GM23338 (cell line): ENCODE measurements at regions not wholly inside any gene's neighbourhood (a gene's known extent, or its start where the extent isn't known, plus 50 kb on each side); places are given as distances from the start of the nearest gene placed in this dataset.

Experiments used
- ATAC-seq: fragments of 200-7000 bp; cut with Tn5 transposase; 3 replicates; pipeline ENCODE4 v1.9.1; 2020
- DNase-seq: peaks from one replicate; pipeline ENCODE4 v3.0.0-alpha.2; 2015; ENCODE audit warnings: low spot score
- H2AFZ ChIP-seq: fragments of 200-600 bp; sonication (generic); 2 replicates; pipeline ENCODE4 v1.8.0; 2016; ENCODE audit warnings: antibody characterized with exemption, mild to moderate bottlenecking, moderate library complexity
- H3F3A ChIP-seq: fragments of 200-600 bp; sonication (generic); replicated peaks from 2 replicates; pipeline ENCODE4 v1.8.0; 2017; ENCODE audit warnings: antibody characterized with exemption, mixed run types, low read depth
- H3K27ac ChIP-seq: fragments of 200-600 bp; sonication (generic); 2 replicates; pipeline ENCODE4 v1.6.1; 2016; ENCODE audit warnings: low read depth
- H3K27me3 ChIP-seq: fragments of 200-600 bp; sonication (generic); 2 replicates; pipeline ENCODE4 v1.8.0; 2016; ENCODE audit warnings: mild to moderate bottlenecking, mixed run types, moderate library complexity; ENCODE audit not compliant: insufficient read depth
- H3K36me3 ChIP-seq: fragments of 200-600 bp; sonication (generic); 2 replicates; pipeline ENCODE4 v1.8.0; 2016; ENCODE audit warnings: mild to moderate bottlenecking; ENCODE audit not compliant: insufficient read depth
- H3K4me1 ChIP-seq: fragments of 200-600 bp; sonication (generic); 2 replicates; pipeline ENCODE4 v1.8.0; 2016; ENCODE audit warnings: mild to moderate bottlenecking, moderate library complexity; ENCODE audit not compliant: insufficient read depth
- H3K4me2 ChIP-seq: fragments of 200-600 bp; sonication (generic); 2 replicates; pipeline ENCODE4 v1.7.1; 2017; ENCODE audit warnings: mixed run types
- H3K4me3 ChIP-seq: fragments of 200-600 bp; sonication (generic); 2 replicates; pipeline ENCODE4 v1.6.1; 2016; ENCODE audit warnings: mixed run types
- H3K79me2 ChIP-seq: fragments of 200-600 bp; sonication (generic); replicated peaks from 2 replicates; pipeline ENCODE4 v1.8.0; 2017; ENCODE audit warnings: mild to moderate bottlenecking; ENCODE audit not compliant: insufficient read depth
- H3K9me2 ChIP-seq: fragments of 200-600 bp; sonication (generic); 2 replicates; pipeline ENCODE4 v1.8.0; 2017; ENCODE audit not compliant: insufficient read depth
- H4K20me1 ChIP-seq: fragments of 200-600 bp; sonication (generic); replicated peaks from 2 replicates; pipeline ENCODE4 v1.8.0; 2017; ENCODE audit warnings: mild to moderate bottlenecking; ENCODE audit not compliant: insufficient read depth
- H3K27ac Mint-ChIP-seq: 2 replicates; pipeline ENCODE4 v1.8.0; 2020; ENCODE audit warnings: inconsistent platforms, mild to moderate bottlenecking, moderate library complexity, mixed read lengths
- H3K27me3 Mint-ChIP-seq: 3 replicates; pipeline ENCODE4 v1.8.0; 2022; ENCODE audit warnings: low read depth, mild to moderate bottlenecking, moderate library complexity, mixed read lengths, inconsistent platforms; ENCODE audit not compliant: insufficient read depth, poor library complexity
- H3K36me3 Mint-ChIP-seq: 3 replicates; pipeline ENCODE4 v1.8.0; 2021; ENCODE audit warnings: low read depth, mild to moderate bottlenecking, inconsistent platforms, moderate library complexity, mixed read lengths
- H3K4me1 Mint-ChIP-seq: 3 replicates; pipeline ENCODE4 v1.8.0; 2020; ENCODE audit warnings: mild to moderate bottlenecking, inconsistent platforms, mixed read lengths
- H3K4me3 Mint-ChIP-seq: 3 replicates; pipeline ENCODE4 v1.8.0; 2021; ENCODE audit warnings: moderate library complexity, mild to moderate bottlenecking, inconsistent platforms, mixed read lengths
- H3K9me3 Mint-ChIP-seq: 3 replicates; pipeline ENCODE4 v1.8.0; 2020; ENCODE audit warnings: moderate library complexity, mild to moderate bottlenecking, inconsistent platforms, mixed read lengths
- CREB1 ChIP-seq: fragments of 250-450 bp; sonication (Bioruptor Pico); IDR thresholded peaks from 2 replicates; pipeline ENCODE4 v1.5.0; 2020; ENCODE audit warnings: low read depth, mild to moderate bottlenecking, moderate library complexity
- EZH2 ChIP-seq: fragments of 200-600 bp; sonication (generic); IDR thresholded peaks from one replicate; pipeline ENCODE4 v1.8.0; 2017; ENCODE audit warnings: antibody characterized with exemption, mild to moderate bottlenecking, low read depth; ENCODE audit not compliant: unreplicated experiment
- EZH2phosphoT487 ChIP-seq: fragments of 200-600 bp; sonication (generic); IDR thresholded peaks from one replicate; pipeline ENCODE4 v1.8.1; 2018; ENCODE audit warnings: antibody characterized with exemption; ENCODE audit not compliant: unreplicated experiment
- JUNB ChIP-seq: IDR thresholded peaks from one replicate; pipeline ENCODE4 v1.6.1; 2016; ENCODE audit warnings: antibody characterized with exemption; ENCODE audit not compliant: unreplicated experiment
- POLR2AphosphoS5 ChIP-seq: IDR thresholded peaks from 2 replicates; pipeline ENCODE4 v1.6.1; 2016; ENCODE audit warnings: antibody characterized with exemption, low read depth
- STAT1 ChIP-seq: IDR thresholded peaks from one replicate; pipeline ENCODE4 v1.6.1; 2016; ENCODE audit warnings: antibody characterized with exemption; ENCODE audit not compliant: unreplicated experiment
- ZNF114 ChIP-seq: fragments of 250-450 bp; sonication (Bioruptor Pico); IDR thresholded peaks from 2 replicates; pipeline ENCODE4 v1.5.0; 2020; ENCODE audit warnings: mild to moderate bottlenecking, moderate library complexity
- ZNF331 ChIP-seq: fragments of 250-450 bp; sonication (Bioruptor Pico); IDR thresholded peaks from 2 replicates; pipeline ENCODE4 v1.5.0; 2020; ENCODE audit warnings: low read depth, mild to moderate bottlenecking, moderate library complexity
- ZNF462 ChIP-seq: fragments of 250-450 bp; sonication (Bioruptor Pico); IDR thresholded peaks from 2 replicates; pipeline ENCODE4 v1.5.0; 2020; ENCODE audit warnings: mild to moderate bottlenecking, moderate library complexity
- TF ChIP-seq, protein P1 (sequence below), 2 experiments: fragments of 200-600 bp in 1 of 2; sonication (generic) in 1 of 2; conservative IDR thresholded peaks; 2 replicates each; pipeline versions ENCODE4 v1.5.1 to v1.6.1; 2016 to 2017; ENCODE audit warnings: antibody characterized with exemption in 2 of 2, low read depth in 2 of 2, mild to moderate bottlenecking in 2 of 2, moderate library complexity in 1 of 2
- TF ChIP-seq, protein P2 (sequence below): IDR thresholded peaks from one replicate; pipeline ENCODE4 v1.6.1; 2018; ENCODE audit warnings: antibody characterized with exemption; ENCODE audit not compliant: unreplicated experiment

- DNase-seq (no peak), ATAC-seq (no peak)
- Histone ChIP-seq H3K27ac (no peak overlapping the region), H4K20me1 (no peaks in the 10 kb centered on the region), H3K4me3 (no peak overlapping the region), H2AFZ (no peak overlapping the region), H3K9me2 (no peaks in the 10 kb centered on the region), H3K4me1 (no peaks in the 10 kb centered on the region), H3K4me2 (no peak overlapping the region), H3K36me3 (no peaks in the 10 kb centered on the region), H3K79me2 (no peaks in the 10 kb centered on the region), H3F3A (no peaks in the 10 kb centered on the region), H3K27me3 (no peaks in the 10 kb centered on the region)
- no peak overlapping the region for H3K4me3 Mint-ChIP-seq
- TF ChIP-seq, protein P1, sequence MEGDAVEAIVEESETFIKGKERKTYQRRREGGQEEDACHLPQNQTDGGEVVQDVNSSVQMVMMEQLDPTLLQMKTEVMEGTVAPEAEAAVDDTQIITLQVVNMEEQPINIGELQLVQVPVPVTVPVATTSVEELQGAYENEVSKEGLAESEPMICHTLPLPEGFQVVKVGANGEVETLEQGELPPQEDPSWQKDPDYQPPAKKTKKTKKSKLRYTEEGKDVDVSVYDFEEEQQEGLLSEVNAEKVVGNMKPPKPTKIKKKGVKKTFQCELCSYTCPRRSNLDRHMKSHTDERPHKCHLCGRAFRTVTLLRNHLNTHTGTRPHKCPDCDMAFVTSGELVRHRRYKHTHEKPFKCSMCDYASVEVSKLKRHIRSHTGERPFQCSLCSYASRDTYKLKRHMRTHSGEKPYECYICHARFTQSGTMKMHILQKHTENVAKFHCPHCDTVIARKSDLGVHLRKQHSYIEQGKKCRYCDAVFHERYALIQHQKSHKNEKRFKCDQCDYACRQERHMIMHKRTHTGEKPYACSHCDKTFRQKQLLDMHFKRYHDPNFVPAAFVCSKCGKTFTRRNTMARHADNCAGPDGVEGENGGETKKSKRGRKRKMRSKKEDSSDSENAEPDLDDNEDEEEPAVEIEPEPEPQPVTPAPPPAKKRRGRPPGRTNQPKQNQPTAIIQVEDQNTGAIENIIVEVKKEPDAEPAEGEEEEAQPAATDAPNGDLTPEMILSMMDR (conservative IDR thresholded peaks at IDR 0.05; ENCODE audit: low read depth in 2 of 2), result no peak
- TF ChIP-seq, protein P2, sequence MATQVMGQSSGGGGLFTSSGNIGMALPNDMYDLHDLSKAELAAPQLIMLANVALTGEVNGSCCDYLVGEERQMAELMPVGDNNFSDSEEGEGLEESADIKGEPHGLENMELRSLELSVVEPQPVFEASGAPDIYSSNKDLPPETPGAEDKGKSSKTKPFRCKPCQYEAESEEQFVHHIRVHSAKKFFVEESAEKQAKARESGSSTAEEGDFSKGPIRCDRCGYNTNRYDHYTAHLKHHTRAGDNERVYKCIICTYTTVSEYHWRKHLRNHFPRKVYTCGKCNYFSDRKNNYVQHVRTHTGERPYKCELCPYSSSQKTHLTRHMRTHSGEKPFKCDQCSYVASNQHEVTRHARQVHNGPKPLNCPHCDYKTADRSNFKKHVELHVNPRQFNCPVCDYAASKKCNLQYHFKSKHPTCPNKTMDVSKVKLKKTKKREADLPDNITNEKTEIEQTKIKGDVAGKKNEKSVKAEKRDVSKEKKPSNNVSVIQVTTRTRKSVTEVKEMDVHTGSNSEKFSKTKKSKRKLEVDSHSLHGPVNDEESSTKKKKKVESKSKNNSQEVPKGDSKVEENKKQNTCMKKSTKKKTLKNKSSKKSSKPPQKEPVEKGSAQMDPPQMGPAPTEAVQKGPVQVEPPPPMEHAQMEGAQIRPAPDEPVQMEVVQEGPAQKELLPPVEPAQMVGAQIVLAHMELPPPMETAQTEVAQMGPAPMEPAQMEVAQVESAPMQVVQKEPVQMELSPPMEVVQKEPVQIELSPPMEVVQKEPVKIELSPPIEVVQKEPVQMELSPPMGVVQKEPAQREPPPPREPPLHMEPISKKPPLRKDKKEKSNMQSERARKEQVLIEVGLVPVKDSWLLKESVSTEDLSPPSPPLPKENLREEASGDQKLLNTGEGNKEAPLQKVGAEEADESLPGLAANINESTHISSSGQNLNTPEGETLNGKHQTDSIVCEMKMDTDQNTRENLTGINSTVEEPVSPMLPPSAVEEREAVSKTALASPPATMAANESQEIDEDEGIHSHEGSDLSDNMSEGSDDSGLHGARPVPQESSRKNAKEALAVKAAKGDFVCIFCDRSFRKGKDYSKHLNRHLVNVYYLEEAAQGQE, result no peak
- TF ChIP-seq EZH2phosphoT487, result no peak
- no peak for TF ChIP-seq STAT1
- TF ChIP-seq EZH2, result no peak
- peaks cover 26% of the 10 kb centered on the region for H3K9me3 Mint-ChIP-seq
- no peak overlapping the region for H3K27ac Mint-ChIP-seq
- H3K36me3 Mint-ChIP-seq, result peaks cover 2% of the 10 kb centered on the region; the same call in 1 of the 3 replicates
- peaks cover 16% of the 10 kb centered on the region for H3K27me3 Mint-ChIP-seq
- H3K4me1 Mint-ChIP-seq, result no peaks in the 10 kb centered on the region
These were observed 93.1 kb upstream of the VSTM2B start for GRCh38 chr19:29432677-29433076.

- H3K4me1 ChIP-seq, result no peaks in the 10 kb centered on the region
- H3K27me3 Mint-ChIP-seq, result peaks cover 12% of the 10 kb centered on the region
- H3K36me3 ChIP-seq, result no peaks in the 10 kb centered on the region
- DNase-seq (no peak), ATAC-seq (no peak)
- H3K36me3 Mint-ChIP-seq, result peaks cover 12% of the 10 kb centered on the region
- H3K4me2 ChIP-seq, result no peak overlapping the region
- no peaks in the 10 kb centered on the region for H4K20me1 ChIP-seq
- no peak overlapping the region for H3K4me3 Mint-ChIP-seq
- H3K79me2 ChIP-seq, result no peaks in the 10 kb centered on the region
- H3K4me1 Mint-ChIP-seq, result no peaks in the 10 kb centered on the region
- no peak overlapping the region for H3K27ac Mint-ChIP-seq
- no peak overlapping the region for H2AFZ ChIP-seq
- H3K27me3 ChIP-seq, result no peaks in the 10 kb centered on the region
- H3K9me3 Mint-ChIP-seq, result peaks cover 30% of the 10 kb centered on the region
- no peak overlapping the region for H3K27ac ChIP-seq
- no peak overlapping the region for H3K4me3 ChIP-seq
- H3F3A ChIP-seq, result no peaks in the 10 kb centered on the region
- H3K9me2 ChIP-seq, result no peaks in the 10 kb centered on the region
- TF ChIP-seq CREB1 (CRISPR knock-in tag) (no peak), ZNF331 (CRISPR knock-in tag) (no peak), JUNB (no peak), POLR2AphosphoS5 (no peak), STAT1 (no peak), ZNF462 (CRISPR knock-in tag) (no peak), ZNF114 (no peak)
These were observed 89.1 kb upstream of the VSTM2B start for GRCh38 chr19:29436591-29437103.
